ENCODE measurements at regions not wholly inside any gene's neighbourhood (a gene's known extent, or its start where the extent isn't known, plus 50 kb on each side); places are given as distances from the start of the nearest gene placed in this dataset.
A peak's percentile ranks its signal among the peaks of the same experiment; 100 is the strongest.
"Not testable (repeated sequence)": the region's sequence is repeated elsewhere in the genome, so short reads cannot be mapped to it uniquely, and the experiment has no call there.

DNA sequence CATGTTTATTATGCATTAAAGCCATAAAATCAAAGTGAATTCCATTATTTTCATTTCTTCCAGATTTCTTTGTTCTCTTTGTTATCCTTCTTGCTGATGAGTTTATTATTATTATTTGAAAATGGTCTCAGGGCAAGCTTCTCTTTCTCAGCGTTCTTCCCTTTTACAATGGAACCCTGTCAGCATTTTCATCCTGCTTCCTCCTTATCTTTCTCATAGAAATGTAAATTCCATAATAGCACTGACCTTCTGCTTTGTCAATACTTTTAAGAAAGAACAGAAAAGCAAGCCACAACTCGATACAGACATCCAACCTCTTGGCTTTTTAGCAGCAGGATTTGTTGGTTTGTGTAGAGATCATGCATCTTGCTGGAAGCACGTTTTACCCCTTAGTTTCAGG is 114.0 kb upstream of the BASP1 start:
- TF ChIP-seq, protein P1, sequence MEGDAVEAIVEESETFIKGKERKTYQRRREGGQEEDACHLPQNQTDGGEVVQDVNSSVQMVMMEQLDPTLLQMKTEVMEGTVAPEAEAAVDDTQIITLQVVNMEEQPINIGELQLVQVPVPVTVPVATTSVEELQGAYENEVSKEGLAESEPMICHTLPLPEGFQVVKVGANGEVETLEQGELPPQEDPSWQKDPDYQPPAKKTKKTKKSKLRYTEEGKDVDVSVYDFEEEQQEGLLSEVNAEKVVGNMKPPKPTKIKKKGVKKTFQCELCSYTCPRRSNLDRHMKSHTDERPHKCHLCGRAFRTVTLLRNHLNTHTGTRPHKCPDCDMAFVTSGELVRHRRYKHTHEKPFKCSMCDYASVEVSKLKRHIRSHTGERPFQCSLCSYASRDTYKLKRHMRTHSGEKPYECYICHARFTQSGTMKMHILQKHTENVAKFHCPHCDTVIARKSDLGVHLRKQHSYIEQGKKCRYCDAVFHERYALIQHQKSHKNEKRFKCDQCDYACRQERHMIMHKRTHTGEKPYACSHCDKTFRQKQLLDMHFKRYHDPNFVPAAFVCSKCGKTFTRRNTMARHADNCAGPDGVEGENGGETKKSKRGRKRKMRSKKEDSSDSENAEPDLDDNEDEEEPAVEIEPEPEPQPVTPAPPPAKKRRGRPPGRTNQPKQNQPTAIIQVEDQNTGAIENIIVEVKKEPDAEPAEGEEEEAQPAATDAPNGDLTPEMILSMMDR (IDR thresholded peaks at IDR 0.05; ENCODE audit: low read depth, low read length) = no peak
- POLR2A ChIA-PET = no interaction called here
- no peak for DNase-seq (ENCODE audit: low read depth, low spot score)
- no peak overlapping the region for H3K27ac ChIP-seq (ENCODE audit: low read depth, low read length)
- CTCF ChIA-PET = interaction anchor here (0.8 kb wide), 1 partner anchor 29 kb away, joined by 6 read pairs; no protein-coding TSS in a partner anchor
- H3K4me3 ChIP-seq (ENCODE audit: low read depth, low read length) = no peak overlapping the region
- no peaks in the 10 kb centered on the region for H3K9me3 ChIP-seq (ENCODE audit: control insufficient read depth, insufficient read depth, low read length)
- no peaks in the 10 kb centered on the region for H3K27me3 ChIP-seq (ENCODE audit: control insufficient read depth, insufficient read depth, low read length)

DNA sequence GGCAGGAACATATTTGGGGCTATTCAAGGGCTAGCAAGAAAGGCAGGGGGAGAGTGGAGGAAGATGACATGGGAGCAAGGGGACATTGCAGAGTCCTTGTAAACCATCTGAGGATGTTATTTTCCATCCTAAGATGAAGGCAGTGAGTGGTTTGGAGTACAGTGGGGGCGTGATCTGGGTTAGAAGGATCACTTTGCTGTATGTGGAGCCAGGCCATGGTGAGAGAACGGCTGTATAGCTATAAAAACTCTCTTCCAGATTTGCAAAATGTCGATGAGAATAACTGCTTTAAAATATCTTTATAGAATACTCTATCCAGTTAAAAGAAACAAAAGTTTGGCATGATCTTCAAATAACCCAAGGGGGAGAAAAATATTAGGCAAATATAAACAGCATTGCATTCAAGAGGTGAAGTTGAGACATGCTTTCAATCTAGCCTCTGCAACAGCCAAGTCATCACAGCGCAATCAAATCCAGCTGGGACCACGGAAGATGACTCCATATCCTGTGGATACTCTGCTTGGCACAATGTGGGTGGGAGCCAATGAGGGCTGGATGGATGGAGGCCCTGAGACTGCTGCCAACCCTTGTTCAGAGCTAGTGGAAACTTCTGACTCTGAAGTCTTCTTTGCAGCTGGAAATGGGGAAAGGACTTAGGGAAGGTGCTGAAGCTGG is 111.5 kb upstream of the BASP1 start:
- CTCF ChIA-PET = interaction anchor here (0.9 to 1.5 kb wide), 3 partner anchors 12 to 415 kb away, joined by 3 read pairs; no protein-coding TSS in a partner anchor
- H3K27ac ChIP-seq (ENCODE audit: low read depth, low read length) = peak overlapping the region; percentile 49
- POLR2A ChIA-PET = interaction anchor here (0.5 to 1.4 kb wide), 3 partner anchors 106 to 253 kb away, joined by 3 read pairs; no protein-coding TSS in a partner anchor

DNA sequence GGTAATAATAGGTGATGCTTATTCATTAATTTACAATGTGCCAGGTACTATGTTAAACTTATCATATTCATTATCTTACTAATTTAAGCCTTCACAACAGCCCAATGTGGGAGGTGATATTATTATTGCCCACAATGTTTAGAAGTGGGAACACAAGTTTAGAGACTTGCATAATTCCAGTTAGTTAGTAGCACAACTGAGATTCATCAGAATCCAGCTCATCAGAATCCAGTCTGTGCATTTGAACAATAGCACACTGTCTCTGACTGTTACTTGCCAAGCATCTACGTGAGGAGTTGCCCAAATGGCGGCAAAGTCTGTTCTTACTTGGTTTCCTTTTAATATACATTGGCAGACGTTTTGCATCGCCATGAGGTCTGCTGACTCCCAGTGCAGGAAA is 110.9 kb upstream of the BASP1 start:
- CTCF ChIA-PET = interaction anchor here (1.0 to 1.5 kb wide), 2 partner anchors 12 to 416 kb away, joined by 3 read pairs; no protein-coding TSS in a partner anchor
- H3K9me3 ChIP-seq (ENCODE audit: control insufficient read depth, insufficient read depth, low read length) = no peaks in the 10 kb centered on the region
- no peak overlapping the region for H3K4me3 ChIP-seq (ENCODE audit: low read depth, low read length)
- TF ChIP-seq, protein P1 (IDR thresholded peaks at IDR 0.05; ENCODE audit: low read depth, low read length) = no peak
- no peak overlapping the region for H3K27ac ChIP-seq (ENCODE audit: low read depth, low read length)
- no peak for DNase-seq (ENCODE audit: low read depth, low spot score)
- H3K27me3 ChIP-seq (ENCODE audit: control insufficient read depth, insufficient read depth, low read length) = no peaks in the 10 kb centered on the region
- POLR2A ChIA-PET = interaction anchor here (0.5 to 1.4 kb wide), 3 partner anchors 106 to 254 kb away, joined by 3 read pairs; no protein-coding TSS in a partner anchor

More for the DNA sequence above, 111.5 kb upstream of the BASP1 start:
- Histone ChIP-seq H3K27me3 (ENCODE audit: control insufficient read depth, insufficient read depth, low read length) (no peaks in the 10 kb centered on the region), H3K4me3 (ENCODE audit: low read depth, low read length) (no peak overlapping the region), H3K9me3 (ENCODE audit: control insufficient read depth, insufficient read depth, low read length) (no peaks in the 10 kb centered on the region)
- TF ChIP-seq, protein P1 (IDR thresholded peaks at IDR 0.05; ENCODE audit: low read depth, low read length) = no peak
- DNase-seq (ENCODE audit: low read depth, low spot score) = peak; percentile 46

DNA sequence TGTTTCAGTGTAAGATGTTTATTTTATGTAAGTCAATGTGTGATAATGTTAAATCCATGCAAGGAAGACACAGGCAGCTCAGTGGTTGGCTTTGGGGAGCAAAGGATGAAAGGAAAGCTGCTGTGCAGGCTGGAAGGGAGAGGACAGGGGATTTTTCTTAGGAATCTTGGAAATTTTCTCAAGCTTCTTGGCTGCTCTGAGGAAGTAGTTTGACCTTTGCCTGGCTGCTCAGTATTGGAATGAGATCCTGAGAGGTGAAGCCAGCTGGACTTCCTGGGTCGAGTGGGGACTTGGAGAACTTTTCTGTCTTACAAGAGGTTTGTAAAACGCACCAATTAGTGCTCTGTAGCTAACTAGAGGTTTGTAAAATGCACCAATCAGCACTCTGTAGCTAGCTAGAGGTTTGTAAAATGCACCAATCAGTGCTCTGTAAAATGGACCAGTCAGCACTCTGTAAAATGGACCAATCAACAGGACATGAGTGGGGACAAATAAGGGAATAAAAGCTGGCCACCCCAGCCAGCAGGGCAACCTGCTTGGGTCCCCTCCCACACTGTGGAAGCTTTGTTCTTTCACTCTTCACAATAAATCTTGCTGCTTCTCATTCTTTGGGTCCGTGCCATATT is 105.2 kb upstream of the BASP1 start:
- DNase-seq (ENCODE audit: low read depth, low spot score); H3K27me3 ChIP-seq (ENCODE audit: control insufficient read depth, insufficient read depth, low read length); H3K4me3 ChIP-seq (ENCODE audit: low read depth, low read length); H3K9me3 ChIP-seq (ENCODE audit: control insufficient read depth, insufficient read depth, low read length): not testable (repeated sequence)
- H3K27ac ChIP-seq (ENCODE audit: low read depth, low read length) = peak overlapping the region; percentile 21
- ChIA-PET CTCF (interaction anchor here (0.9 to 4.3 kb wide), 3 partner anchors 12 to 178 kb away, joined by 3 to 29 read pairs (median 4); no protein-coding TSS in a partner anchor), POLR2A (interaction anchor here (0.6 kb wide), 1 partner anchor 57 kb away, joined by 6 read pairs; no protein-coding TSS in a partner anchor)

DNA sequence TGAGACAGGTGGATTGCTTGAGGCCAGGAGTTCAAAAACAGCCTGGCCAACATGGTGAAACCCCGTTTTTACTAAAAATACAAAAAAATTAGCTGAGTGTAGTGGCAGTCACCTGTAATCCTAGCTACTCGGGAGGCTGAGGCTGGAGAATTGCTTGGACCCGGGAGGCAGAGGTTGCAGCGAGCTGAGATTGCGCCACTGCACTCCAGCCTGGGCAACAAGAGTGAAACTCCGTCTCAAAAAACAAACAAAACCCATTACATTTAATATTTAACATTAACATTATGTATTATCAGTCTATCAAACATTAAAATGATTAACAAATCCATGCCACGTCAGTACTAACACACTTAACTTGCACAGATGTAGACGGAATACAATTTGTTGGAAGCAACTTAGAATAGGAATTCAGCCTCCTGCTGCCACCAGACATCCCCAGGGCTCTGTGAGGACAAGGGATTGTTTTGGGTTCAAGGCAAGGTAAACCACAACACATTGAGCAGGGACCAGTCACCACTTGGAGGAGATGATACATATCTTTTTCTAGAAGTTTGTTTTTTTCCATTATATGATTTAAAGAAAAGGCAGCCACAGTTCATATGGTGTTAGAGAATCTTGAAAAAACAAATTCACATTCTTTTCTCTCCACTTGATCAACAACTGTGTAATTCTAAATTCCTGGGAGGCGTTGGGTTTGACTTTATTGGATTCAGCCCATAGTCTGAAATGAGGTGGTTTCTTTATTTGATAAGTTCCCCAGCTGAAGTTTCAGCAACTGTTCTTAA is 104.1 kb upstream of the BASP1 start:
- no peak overlapping the region for H3K4me3 ChIP-seq (ENCODE audit: low read depth, low read length)
- no peaks in the 10 kb centered on the region for H3K27me3 ChIP-seq (ENCODE audit: control insufficient read depth, insufficient read depth, low read length)
- peak; percentile 15 for DNase-seq (ENCODE audit: low read depth, low spot score)
- CTCF ChIA-PET = interaction anchor here (0.9 to 4.3 kb wide), 3 partner anchors 11 to 179 kb away, joined by 3 to 29 read pairs (median 4); no protein-coding TSS in a partner anchor
- no peaks in the 10 kb centered on the region for H3K9me3 ChIP-seq (ENCODE audit: control insufficient read depth, insufficient read depth, low read length)
- TF ChIP-seq, protein P1 (IDR thresholded peaks at IDR 0.05; ENCODE audit: low read depth, low read length) = no peak
- POLR2A ChIA-PET = interaction anchor here (0.7 kb wide), 1 partner anchor 105 kb away, joined by 10 read pairs; no protein-coding TSS in a partner anchor
- peak overlapping the region; percentile 48 for H3K27ac ChIP-seq (ENCODE audit: low read depth, low read length)

Data from AG04450 (cell line).